Right hindlimb (tissue), 1 donor: ENCODE measurements at regions not wholly inside any gene's neighbourhood (a gene's known extent, or its start where the extent isn't known, plus 50 kb on each side); places are given as distances from the start of the nearest gene placed in this dataset.
"Not testable (repeated sequence)": the region's sequence is repeated elsewhere in the genome, so short reads cannot be mapped to it uniquely, and the experiment has no call there.

ENCODE experiments used
- DNase-seq: peaks from one replicate; pipeline ENCODE4 v3.0.0-alpha.2; 2018

DNA sequence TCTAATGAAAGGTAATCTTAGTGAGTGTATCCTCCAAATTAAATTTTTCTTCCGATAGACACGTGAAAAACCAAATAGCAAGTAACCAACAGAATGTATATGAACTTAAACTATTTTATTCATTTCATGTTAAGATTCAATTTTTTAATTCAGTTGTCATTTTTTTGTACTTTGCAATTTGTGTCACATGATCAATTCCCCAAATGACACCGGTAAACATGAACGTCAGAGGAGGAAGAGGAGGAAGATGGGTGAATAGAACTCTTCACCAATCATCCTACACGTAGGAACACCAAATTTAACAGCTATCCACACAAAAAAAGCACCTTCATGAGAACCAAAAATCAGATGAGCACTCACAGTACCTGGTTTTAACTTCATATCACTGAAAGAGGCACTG lies 401.4 kb upstream of the MIR17HG start:
- DNase-seq: not testable (repeated sequence)

DNA sequence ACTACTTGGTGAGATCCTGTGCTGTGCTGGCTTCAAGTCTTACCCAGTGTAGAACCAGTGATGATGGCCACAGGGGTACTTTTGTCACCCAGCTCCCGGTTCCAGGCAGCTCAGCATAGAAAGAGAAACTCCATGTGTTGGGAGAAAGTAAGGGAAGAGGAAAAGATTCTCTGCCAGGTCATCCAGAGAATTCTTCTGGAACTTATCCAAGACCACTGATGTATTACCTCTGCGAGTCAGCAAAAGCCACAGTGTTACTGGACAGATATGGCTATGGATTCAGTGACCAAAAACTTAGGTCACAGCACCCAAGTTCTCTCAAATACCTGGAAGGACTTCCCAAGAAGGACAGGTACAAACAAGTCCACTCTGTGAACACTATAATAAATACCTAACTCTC lies 399.5 kb upstream of the MIR17HG start:
- DNase-seq: no peak

DNA sequence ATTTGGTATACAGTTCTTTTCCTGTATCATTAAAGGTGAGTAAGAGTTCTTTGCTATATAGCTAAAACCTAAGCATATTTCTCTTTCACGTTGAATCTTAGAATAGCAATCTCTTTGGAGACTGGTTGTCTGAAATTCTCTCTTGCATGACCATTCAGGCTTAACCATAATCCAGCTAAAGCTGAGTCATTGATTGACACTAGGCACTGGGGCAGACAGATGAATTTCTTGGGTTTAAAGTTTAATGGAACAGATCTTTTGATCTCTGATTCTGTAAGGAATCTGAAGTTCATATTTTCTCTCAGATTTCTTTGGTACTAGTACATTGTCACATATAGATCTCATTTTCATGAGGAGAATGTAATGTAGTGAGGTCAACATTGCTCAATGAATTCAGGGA lies 397.3 kb upstream of the MIR17HG start:
- no peak for DNase-seq

DNA sequence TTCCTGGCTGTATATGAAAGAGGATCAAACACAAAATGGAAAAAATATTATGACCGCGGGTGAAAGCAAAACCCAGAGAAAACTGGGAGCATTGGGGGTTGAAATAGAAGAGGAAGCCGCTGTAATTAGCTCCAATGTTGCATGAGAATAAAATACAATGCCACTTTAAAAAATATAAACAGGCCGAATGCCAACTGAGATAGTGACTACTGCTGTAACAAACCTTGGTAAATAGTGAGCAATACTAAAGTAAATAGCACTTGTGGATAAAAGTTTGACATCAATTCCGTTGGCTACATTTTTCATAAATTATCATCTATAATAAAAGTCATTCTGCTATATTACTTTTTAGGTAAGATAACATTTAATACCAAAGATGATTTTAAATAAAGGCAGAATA lies 395.8 kb upstream of the MIR17HG start:
- no peak for DNase-seq

DNA sequence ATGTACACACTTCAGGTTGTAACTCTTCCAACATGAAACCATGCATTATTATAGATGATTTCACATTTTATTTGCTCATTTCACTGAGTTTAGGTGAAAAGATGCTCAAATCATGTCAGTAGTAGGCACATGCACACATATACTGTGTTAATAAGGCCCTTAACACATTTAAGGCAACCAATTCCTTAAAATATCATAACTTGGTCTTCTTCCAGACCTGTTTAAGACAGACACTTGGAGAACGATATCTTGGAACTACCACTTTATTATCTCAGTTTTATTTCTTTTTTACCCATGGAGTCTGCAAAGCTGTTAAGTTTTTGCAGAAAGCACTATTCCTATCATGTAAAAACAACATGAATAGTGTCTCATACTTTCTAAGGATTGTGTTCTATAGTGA lies 395.2 kb upstream of the MIR17HG start:
- DNase-seq: no peak

DNA sequence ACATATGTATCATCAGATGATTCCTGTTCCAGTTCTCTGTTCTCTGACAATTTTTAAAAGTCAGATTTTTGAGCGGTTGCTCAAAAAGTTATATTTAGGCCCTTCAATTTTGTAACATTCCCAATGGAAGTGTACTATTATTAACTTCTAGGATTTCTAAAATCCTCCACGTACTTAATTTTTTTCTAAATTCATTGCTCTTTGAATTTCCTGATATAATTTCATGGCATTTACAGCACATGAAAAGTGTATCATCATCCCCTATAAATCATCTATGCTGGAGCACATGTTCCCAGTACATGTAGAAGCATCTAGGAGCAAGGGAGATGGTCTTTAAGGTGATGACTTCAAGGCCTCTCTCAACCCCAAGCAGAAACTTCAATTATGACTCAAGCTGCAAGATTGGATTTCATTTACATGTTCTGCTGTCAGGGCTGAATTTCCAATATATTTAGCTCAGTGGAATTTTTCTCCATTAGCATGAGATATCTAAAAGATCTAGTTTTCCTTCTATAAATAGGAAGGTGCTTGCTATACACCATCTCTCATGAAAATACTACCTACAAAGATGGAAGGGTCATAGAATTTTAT lies 392.8 kb upstream of the MIR17HG start:
- DNase-seq: no peak

DNA sequence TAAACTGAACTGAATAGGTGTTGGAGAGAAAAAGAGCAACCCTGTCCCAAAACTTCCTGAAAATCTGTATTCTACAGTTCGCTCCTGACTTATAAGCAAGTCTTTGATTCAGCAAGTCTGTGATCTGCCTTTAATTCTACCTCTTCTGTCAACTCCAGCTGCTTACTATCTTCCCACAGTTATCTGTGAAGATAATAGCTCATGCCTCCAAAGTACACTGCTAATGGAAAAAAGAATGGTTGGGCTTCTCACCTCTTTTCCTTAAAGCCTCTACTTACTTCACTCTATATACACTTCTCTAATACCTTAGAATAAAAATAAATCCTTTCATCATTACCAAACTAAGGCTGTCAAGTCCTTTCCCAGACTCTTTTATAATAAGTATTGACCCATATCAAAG lies 391.5 kb upstream of the MIR17HG start:
- DNase-seq: no peak

DNA sequence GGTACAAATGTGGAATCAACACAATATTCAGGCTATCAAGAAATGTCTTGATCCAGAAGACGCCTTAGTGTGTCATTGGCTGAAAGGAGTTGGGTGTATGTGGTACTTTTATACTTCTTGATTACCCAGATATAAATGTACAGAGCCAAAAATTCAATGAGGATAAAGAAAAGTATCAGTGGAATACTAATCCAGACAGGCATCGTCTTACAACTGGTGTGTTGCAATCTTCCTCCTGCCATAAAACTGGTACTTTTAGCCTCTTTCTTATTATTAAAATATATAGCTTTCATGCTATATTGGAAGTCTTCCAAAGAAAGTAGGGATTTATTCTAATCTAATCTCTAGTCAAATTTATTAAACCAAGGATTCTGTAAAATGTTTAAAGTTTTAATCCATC lies 388.6 kb upstream of the MIR17HG start:
- DNase-seq: no peak

DNA sequence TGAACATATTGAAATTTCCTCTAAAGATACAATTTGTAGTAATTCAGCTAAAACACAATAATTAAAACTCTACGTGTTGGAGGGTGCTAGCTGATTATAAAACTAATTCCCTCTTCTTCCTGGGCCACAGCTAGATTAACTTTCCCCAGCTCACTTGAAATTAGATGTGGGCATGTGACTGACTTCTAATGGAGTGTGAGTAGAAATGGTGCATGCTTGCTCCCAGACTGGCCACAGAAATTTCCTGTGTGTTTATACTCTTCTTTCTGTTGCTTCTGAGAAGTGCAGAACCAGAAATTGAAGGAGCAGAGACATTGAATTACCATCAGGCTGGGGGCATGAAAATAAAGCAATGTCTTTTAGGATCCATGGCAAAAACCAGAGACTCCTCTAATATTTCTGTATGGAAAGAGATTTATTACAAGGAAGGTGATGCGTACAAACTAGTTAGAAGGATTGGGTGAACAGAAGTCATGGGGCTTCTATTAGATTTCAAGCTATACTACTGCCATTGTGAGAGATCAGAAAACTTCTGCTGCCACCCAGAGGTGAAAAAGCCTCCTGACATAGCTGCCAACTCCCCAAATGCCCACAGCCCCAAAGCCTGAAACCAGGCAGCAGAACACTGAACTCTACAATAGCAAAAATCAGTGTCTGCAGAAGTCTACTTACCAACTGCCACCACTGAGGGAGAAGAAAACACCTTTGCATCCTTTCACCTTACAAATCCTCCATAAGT lies 379.2 kb upstream of the MIR17HG start:
- no peak for DNase-seq

DNA sequence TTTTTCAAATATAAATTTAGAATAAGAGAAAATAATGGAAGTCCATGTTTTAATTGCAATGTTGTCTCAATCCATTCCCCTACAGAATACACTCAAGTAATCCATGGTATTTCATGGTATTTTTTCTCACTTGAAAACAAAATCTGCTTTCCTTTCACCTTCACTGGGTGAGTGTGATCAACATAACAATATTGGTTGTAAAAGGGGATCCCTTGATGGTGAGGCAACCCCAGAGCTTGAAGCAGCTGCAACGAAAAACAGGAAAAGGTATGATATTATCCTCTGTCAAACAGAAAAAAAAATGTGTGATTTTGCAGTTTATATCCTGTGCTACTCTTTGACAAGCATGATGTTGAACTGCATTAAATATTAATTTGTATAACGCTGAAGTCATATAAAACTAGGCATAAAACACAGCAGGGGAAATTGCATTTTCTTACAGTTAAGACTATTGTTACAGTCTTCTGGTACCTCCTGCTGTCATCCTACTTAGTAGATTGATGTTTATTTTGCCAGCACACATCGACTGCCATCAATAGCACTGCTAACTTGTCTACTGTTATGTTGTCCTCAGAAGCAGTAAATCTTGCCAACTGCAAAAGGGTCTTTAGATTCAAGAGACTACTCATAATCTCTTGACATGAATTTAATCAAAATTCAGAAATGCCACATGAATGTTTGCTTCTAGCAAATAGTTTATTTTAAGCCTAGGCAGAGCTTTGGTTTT lies 373.1 kb upstream of the MIR17HG start:
- DNase-seq: no peak

DNA sequence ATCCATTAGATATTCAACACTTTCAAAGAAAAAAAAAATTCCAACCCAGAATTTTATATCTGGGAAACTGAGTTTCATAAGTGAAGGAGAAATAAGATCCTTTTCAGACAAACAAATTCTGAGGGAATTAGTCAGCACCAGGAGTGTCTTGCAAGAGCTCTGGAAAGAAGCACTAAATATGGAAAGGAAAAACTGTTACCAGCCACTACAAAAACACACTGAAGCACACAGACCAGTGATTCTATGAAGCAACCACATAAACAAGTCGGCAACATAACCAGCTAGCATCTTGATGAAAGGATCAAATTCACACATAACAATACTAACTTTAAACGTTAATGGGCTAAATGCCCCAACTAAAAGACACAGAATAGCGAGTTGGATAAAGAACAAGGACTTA lies 368.4 kb upstream of the MIR17HG start:
- no peak for DNase-seq

DNA sequence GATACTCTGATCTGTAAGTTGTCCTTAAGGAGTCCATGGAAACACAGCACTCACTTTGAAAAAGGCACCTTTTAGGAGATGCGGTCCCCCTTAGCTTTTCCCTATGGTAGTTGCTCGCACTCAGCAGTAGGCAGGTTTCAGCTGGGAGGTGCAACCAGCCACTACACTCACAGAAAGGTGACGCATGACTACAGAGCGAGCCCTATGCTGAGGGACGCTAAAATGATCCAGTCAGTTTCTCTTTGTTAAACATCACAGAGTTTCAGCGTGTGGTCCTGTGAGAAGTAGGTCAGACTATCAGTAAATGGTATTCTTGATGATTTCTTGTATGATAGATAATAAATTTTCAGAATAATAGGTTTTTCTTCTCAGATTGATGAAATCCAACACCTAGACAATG lies 362.7 kb upstream of the MIR17HG start:
- no peak for DNase-seq

DNA sequence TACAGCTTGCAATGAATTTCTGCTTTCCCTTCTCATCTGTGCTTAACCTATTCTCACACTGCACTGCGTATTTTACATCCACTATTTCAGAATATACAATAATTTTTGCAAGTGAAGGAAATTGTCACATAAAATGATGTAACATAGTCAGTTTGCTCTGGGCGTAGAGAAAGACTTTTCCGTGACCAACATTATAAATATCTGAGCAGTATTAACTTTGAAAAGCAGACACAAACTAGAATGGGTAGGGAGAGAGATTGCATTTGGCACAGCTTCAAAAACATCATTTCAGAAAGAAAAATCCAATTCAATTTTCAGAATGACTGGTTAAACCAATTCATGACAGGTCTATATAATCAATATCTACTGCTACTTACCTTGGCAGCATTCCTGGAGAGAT lies 352.5 kb upstream of the MIR17HG start:
- no peak for DNase-seq

DNA sequence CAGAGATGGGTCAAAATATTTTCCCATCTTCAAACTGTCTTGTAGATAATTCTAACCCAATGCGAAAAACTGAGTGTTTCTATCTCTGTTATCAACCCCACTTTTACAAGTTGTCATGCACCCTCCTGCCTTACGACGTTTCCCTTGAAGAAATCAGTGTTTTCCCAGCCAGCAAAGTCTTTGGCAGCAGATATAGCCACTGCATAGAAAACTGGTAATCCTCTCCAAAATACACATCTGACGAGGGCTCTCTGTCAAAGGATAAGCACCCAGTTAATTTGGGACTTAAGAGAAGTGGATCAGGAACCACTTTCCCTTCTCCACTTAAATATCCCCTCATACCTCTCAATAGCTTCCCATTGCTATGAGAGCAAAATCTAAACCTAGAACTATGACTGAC lies 351.9 kb upstream of the MIR17HG start:
- no peak for DNase-seq

DNA sequence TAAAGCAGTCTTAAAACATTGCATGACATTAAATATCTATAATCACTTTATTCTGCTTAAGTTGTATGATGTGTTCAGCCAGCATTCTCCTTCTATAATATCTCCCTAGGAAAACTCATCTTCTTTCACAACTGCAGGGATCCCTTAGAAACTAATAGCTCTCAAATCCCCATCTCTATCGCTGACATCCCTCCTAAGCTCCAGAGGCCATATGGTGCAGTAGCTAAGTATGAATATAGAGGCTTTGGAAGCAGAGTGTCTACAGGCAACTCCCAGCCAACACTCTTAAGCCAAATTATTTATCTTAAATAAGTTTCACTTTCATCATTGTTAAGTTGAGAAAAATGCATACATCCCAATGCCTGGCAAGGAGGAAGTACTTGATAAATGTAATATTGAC lies 349.5 kb upstream of the MIR17HG start:
- no peak for DNase-seq

DNA sequence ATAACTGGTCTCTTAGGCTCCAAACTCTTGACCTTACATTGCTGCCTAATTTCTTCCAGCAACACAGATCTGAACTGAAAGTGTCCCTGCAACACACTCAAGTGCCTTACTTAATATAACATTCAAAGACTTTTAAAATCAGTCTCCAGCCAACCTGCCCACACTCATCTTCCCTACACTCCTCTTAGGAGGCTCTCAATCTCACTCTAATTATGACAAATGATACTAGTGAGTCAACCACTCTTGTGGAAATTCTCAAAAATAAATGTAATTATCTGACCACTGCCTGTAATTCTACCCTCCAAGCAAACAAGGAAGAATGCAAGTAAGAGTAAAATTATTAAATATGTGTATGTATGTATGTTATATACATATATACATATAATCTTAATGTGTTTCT lies 348.1 kb upstream of the MIR17HG start:
- DNase-seq: no peak

DNA sequence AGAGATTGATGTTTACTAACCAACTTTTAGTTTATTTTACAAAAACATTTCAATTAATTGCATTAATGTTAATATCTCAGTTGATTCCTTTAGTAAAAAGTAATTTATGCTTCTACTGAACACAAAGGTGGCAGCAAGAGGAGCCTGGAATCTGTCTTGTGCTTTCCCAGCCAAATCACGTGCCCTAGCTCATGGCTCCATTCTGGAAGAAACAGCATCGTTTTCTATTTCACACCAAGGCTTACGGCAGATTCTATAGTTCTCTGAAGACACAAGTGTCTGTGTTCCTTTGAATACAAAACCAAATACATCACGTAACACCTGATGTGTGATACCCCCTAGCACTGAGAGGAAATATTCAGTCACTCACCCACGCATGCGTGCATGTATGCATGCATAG lies 346.1 kb upstream of the MIR17HG start:
- DNase-seq: no peak

DNA sequence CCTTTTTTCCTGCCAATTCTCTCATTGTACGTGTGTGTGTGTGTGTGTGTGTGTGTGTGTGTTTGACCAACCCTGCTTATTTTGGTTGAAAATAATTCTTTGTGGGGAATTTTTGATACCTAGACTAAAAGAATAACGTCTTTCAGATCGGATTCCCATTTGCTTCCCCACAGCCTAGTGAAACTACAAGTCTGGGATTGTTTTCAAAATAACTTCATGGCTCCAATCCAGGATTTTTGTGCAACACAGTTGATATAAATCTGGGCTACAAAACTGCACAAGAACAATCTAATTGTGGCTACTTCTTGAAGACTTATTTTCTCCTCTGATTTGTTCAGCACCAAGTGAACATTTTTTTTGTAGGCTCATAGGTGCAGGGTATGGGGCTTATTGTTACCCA lies 332.8 kb upstream of the MIR17HG start:
- no peak for DNase-seq

DNA sequence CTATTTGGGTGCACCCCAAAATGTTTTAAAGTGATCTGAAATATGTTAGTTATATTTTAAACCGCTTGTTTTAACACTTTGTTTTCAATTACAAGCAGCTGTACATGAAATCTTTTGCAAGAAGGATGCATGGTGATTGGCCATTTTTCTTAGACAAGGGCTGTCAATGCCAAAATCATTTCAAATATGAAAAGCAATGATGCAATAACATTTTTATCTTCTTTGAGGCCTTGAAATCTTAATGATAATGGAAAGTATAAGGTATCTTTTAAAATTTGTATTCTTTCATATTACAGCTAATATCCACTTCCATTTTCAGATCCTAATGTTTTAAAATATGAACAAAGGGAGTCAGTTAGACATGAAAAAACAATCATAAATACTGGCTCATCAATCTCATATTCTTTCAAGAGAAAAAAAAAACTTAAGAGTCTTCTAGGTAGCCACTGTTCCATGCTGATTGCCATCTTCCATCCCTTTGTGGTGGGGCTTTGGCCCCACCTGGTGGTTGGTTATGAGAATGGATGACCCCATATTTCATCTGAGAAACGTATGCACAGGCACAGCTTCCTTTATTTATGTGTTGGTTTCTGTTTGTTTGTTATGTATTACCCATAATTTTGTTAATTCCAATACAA lies 330.3 kb upstream of the MIR17HG start:
- peak; percentile 34 for DNase-seq

DNA sequence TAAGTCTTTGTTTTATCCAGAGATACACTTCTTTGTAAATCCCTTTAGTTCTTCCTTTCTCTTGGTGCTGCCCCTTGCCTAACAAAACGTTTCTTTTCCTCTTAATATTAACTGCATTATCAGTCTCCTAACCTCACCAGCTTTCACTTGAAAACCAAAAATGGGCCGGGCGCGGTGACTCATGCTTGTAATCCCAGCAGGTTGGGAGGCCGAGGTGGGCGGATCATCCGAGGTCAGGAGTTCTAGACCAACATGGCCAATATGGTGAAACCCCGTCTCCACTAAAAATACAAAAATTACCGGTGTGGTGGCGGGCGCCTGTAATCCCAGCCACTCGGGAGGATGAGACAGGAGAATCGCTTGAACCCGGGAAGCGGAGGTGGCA lies 329.8 kb upstream of the MIR17HG start:
- DNase-seq: no peak

DNA sequence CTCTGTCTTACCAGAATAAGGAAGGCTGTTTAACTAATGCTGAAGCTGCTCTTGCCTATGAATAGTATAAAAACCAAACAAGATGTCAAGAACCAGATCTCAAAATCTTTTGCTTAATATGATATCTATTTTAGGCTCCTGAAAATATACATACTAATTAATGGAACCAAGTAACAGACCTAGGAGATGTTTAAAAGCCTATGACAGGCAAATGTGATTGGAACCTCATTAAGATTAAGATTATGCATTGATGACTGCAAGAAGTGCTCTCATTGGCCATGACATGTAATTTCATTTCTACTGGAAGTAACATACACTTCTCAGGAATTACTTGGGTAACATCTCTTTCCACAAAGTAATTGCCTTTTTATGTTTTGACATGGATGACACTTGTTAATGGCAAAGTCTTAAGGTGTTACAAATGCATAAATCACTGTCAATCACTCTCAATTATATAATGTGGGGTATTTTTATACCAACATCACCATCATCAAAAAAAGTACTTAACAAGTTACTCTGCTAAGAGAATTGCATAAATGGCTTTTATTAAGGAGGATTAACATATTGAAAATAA lies 326.9 kb upstream of the MIR17HG start:
- no peak for DNase-seq

DNA sequence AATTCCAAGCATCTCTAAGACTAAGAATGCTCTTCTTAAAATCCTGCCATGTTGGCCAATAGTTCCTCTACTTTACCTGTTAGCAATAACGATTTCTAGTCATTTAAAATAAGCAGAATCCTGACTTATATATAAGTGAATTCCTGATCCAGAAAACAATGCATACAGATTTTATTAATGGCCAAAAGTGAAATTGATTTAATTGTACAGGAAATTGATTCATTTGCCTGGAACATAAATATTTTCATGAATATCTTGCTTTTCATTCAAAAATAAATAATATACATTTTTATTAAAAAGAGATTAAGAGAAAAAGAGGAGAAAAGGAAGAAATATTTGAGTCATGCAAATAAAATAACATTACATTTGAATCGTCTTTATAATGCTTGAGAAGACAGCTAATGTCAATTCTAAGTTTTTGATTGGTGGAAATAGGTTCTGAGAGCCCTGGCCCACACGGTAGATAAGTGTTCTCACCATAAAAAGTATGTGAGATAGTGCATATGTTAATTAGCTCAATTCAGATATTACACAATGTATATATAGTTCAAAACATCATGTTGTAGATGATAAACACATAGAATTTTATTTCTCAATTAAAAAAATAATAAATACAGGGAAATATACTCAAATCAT lies 323.2 kb upstream of the MIR17HG start:
- no peak for DNase-seq

DNA sequence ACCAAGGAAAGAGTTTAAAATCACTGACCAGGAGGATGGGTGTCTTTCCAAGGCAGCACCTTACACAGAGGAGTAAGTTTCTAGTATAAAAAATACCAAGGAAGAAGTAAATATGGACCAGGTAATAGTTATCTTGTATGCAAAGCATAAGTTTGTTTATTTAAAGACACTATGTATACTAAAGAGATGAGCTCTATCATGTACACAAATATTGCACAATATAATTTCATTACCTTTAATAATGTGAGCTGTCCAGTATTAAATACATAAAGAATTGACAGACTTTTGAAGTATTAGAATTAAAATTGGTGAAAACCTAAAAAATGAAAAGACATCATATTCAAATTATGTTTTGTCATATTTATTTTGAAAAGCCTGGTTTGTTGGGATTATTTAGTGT lies 322.0 kb upstream of the MIR17HG start:
- DNase-seq: no peak
